ENCODE measurements at regions not wholly inside any gene's neighbourhood (a gene's known extent, or its start where the extent isn't known, plus 50 kb on each side); places are given as distances from the start of the nearest gene placed in this dataset.

DNA sequence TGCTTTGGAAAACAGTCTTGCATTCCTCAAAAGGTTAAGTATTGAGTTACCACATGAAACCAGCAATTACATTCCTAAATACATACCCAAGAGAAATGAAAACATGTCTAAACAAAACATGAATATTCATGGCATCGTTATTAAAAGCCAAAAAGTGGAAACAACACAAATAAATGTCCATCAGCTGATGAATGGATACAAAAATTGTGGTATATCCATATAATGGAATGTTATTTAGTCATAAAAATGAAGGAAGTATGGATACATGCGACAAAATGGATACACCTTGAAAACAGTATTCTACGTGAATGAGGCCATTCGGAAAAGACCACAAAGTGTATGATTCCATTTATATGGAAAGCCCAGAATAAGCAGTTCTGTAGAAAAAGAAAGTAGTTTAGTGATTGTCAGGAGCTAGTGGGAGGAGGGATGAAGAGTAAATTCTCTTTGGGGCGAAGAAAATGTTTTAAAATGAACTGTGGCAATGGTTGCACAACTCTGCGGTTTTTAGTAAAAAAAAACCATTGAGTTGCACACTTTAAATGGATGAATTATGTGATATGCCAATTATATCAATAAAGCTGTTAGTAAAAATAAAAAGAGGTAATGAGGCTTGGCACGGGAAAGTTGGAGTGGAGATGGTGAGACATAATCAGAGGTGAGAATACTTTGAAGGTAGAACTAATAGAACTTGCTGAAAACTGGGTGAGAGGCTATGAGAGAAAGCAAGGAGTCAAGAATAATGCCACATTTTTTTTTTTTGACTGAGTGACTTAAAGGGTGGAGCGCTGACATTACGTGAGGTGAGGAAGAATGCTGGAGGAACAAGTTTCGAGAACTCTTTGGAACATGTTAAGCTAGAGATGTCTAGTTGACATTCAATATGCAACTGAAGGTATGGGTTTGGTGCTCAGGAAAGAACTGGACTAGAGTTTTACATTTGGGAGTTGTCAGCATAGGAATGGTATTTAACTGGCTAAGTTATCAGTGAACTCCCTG, 194.9 kb upstream of the ZNF608 start:
- H3K27ac ChIP-seq (ENCODE audit: low read depth, low read length), result no peak overlapping the region
- H3K27ac Mint-ChIP-seq, result no peak overlapping the region
- peaks cover 12% of the 10 kb centered on the region for H3K36me3 Mint-ChIP-seq (ENCODE audit: low read depth)

DNA sequence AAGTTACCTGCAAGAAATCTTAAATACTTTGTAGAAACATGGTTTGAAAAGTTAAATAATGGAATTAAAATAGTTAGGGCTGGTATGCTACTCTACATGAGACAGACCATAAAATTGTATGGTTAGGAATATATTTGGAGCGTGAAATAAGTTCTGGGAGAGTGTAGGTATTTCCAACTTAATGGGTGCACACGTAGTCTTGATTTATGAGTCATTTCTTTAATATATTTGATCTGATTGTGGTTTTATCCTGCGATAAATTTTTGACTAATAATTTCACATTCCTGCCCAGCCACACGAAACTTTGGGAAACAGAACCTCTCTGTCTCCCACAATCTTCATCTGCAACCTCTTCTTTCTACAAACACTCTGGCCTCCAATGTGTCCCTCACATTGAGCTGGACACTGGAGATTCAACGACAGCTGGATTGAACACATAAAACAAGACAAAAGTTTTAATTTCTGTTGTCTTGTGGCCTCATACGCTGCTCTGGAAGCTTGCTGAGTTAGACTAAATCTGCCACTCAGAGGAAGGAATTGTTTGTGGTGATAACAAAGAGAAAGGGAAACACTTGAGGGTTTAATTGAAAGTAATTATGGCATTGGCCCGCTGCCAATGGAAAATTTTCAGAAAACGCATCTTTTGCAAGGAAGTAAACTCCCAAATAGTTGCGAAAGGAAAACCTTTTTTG, 201.8 kb upstream of the ZNF608 start:
- no peaks in the 10 kb centered on the region for H3K36me3 ChIP-seq (ENCODE audit: control insufficient read depth, insufficient read depth, low read length)

More for the DNA sequence above, 194.9 kb upstream of the ZNF608 start:
- no peaks in the 10 kb centered on the region for H3K4me1 ChIP-seq (ENCODE audit: control insufficient read depth, insufficient read depth, low read length)
- Mint-ChIP-seq H3K9me3 (peaks cover 23% of the 10 kb centered on the region), H3K27me3 (ENCODE audit: insufficient read depth) (no peaks in the 10 kb centered on the region), H3K4me3 (no peak overlapping the region), H3K4me1 (peaks cover 4% of the 10 kb centered on the region)
- no peaks in the 10 kb centered on the region for H3K36me3 ChIP-seq (ENCODE audit: control insufficient read depth, insufficient read depth, low read length)
- no peak for DNase-seq
- no peak overlapping the region for H3K9ac ChIP-seq (ENCODE audit: extremely low read depth, low read length, poor library complexity, severe bottlenecking)
- peaks cover 18% of the 10 kb centered on the region for H3K9me3 ChIP-seq (ENCODE audit: control insufficient read depth, low read length)
- H3K4me3 ChIP-seq (ENCODE audit: low read length), result peak overlapping the region; percentile 27
- H3K27me3 ChIP-seq (ENCODE audit: control insufficient read depth, insufficient read depth, low read length, poor library complexity, severe bottlenecking), result no peaks in the 10 kb centered on the region
- WGBS, 2 experiments (ENCODE audit: insufficient coverage in 1 of 2, insufficient read length in 1 of 2), result 86 to 87% methylated on average over 10 of the region's 10 CpGs
- TF ChIP-seq, protein P1, sequence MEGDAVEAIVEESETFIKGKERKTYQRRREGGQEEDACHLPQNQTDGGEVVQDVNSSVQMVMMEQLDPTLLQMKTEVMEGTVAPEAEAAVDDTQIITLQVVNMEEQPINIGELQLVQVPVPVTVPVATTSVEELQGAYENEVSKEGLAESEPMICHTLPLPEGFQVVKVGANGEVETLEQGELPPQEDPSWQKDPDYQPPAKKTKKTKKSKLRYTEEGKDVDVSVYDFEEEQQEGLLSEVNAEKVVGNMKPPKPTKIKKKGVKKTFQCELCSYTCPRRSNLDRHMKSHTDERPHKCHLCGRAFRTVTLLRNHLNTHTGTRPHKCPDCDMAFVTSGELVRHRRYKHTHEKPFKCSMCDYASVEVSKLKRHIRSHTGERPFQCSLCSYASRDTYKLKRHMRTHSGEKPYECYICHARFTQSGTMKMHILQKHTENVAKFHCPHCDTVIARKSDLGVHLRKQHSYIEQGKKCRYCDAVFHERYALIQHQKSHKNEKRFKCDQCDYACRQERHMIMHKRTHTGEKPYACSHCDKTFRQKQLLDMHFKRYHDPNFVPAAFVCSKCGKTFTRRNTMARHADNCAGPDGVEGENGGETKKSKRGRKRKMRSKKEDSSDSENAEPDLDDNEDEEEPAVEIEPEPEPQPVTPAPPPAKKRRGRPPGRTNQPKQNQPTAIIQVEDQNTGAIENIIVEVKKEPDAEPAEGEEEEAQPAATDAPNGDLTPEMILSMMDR (conservative IDR thresholded peaks at IDR 0.05), result no peak

DNA sequence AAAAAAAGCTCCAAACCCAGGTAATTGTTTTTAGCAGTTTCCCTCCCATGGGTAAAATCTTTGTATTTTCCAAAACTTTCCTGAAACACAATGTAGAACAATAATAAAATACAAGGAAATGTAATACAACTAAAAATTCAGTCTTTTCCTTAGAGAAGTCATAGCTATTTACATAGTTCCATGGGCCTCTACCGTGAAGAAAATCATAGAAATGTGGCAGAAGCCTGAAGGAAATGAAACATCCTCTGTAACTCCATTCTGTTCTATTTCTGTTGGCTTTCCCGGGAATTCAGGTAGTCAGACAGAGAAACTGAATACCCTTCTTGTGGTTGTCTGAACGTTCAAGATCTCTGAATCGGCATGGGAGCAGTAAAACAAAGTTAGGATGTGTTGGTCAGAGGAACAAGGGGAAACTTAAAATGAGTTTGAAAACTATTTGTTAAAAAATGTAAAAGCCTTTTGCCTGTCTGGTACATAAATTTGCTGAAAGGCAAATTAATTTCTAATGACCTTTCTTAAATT, 202.4 kb upstream of the ZNF608 start:
- no peaks in the 10 kb centered on the region for H3K4me1 ChIP-seq (ENCODE audit: control insufficient read depth, insufficient read depth, low read length)
- no peak overlapping the region for H3K4me3 ChIP-seq (ENCODE audit: low read length)
- TF ChIP-seq, protein P1 (conservative IDR thresholded peaks at IDR 0.05), result no peak
- Mint-ChIP-seq H3K4me3 (no peak overlapping the region), H3K27me3 (ENCODE audit: insufficient read depth) (no peaks in the 10 kb centered on the region), H3K4me1 (peaks cover 14% of the 10 kb centered on the region), H3K9me3 (no peaks in the 10 kb centered on the region), H3K36me3 (ENCODE audit: low read depth) (no peaks in the 10 kb centered on the region), H3K27ac (peak overlapping the region; percentile 33)
- H3K36me3 ChIP-seq (ENCODE audit: control insufficient read depth, insufficient read depth, low read length), result no peaks in the 10 kb centered on the region
- no peaks in the 10 kb centered on the region for H3K27me3 ChIP-seq (ENCODE audit: control insufficient read depth, insufficient read depth, low read length, poor library complexity, severe bottlenecking)
- no peaks in the 10 kb centered on the region for H3K9me3 ChIP-seq (ENCODE audit: control insufficient read depth, low read length)
- no peak overlapping the region for H3K9ac ChIP-seq (ENCODE audit: extremely low read depth, low read length, poor library complexity, severe bottlenecking)
- DNase-seq, result no peak
- H3K27ac ChIP-seq (ENCODE audit: low read depth, low read length), result no peak overlapping the region
- WGBS, 2 experiments (ENCODE audit: insufficient coverage in 1 of 2, insufficient read length in 1 of 2), result 73 to 80% methylated on average over 4 of the region's 4 CpGs

More for the DNA sequence above, 201.8 kb upstream of the ZNF608 start:
- TF ChIP-seq, protein P1 (conservative IDR thresholded peaks at IDR 0.05), result no peak
- Mint-ChIP-seq H3K9me3 (no peaks in the 10 kb centered on the region), H3K4me3 (no peak overlapping the region), H3K36me3 (ENCODE audit: low read depth) (no peaks in the 10 kb centered on the region), H3K27ac (no peak overlapping the region), H3K4me1 (peaks cover 14% of the 10 kb centered on the region), H3K27me3 (ENCODE audit: insufficient read depth) (no peaks in the 10 kb centered on the region)
- Histone ChIP-seq H3K27me3 (ENCODE audit: control insufficient read depth, insufficient read depth, low read length, poor library complexity, severe bottlenecking) (no peaks in the 10 kb centered on the region), H3K4me3 (ENCODE audit: low read length) (no peak overlapping the region), H3K4me1 (ENCODE audit: control insufficient read depth, insufficient read depth, low read length) (no peaks in the 10 kb centered on the region), H3K9me3 (ENCODE audit: control insufficient read depth, low read length) (no peaks in the 10 kb centered on the region), H3K27ac (ENCODE audit: low read depth, low read length) (peak overlapping the region; percentile 29), H3K9ac (ENCODE audit: extremely low read depth, low read length, poor library complexity, severe bottlenecking) (no peak overlapping the region)
- WGBS, 2 experiments (ENCODE audit: insufficient coverage in 1 of 2, insufficient read length in 1 of 2), result 94 to 97% methylated on average over 6 to 9 of the region's 9 CpGs
- no peak for DNase-seq
